ENCODE measurements at regions not wholly inside any gene's neighbourhood (a gene's known extent, or its start where the extent isn't known, plus 50 kb on each side); places are given as distances from the start of the nearest gene placed in this dataset.

DNA sequence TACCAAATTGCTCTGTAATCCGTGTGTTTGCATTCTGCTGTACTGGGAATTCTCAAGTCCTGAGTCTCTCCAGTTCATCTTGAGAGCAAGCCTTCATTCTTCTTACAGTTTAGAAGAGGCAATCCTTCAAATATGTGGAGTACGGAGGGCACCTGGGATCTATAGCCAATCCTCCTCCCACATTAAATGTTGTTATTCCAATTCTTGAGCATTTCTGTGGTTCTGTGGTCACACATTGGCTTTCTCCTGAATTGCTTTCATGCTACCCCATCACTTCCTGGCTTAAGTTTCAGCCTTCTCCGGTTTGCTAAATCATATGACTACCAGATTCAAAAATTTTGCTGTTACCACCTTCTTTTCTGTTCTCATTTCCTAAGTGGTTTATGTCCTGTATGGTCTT, 611.1 kb downstream of the PCDH19 start:
- no peak overlapping the region for H3K4me3 ChIP-seq (ENCODE audit: low read length)
- TF ChIP-seq, protein P1, sequence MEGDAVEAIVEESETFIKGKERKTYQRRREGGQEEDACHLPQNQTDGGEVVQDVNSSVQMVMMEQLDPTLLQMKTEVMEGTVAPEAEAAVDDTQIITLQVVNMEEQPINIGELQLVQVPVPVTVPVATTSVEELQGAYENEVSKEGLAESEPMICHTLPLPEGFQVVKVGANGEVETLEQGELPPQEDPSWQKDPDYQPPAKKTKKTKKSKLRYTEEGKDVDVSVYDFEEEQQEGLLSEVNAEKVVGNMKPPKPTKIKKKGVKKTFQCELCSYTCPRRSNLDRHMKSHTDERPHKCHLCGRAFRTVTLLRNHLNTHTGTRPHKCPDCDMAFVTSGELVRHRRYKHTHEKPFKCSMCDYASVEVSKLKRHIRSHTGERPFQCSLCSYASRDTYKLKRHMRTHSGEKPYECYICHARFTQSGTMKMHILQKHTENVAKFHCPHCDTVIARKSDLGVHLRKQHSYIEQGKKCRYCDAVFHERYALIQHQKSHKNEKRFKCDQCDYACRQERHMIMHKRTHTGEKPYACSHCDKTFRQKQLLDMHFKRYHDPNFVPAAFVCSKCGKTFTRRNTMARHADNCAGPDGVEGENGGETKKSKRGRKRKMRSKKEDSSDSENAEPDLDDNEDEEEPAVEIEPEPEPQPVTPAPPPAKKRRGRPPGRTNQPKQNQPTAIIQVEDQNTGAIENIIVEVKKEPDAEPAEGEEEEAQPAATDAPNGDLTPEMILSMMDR (conservative IDR thresholded peaks at IDR 0.05; ENCODE audit: low read length) = no peak
- DNase-seq (ENCODE audit: low read depth) = peak; percentile 44

DNA sequence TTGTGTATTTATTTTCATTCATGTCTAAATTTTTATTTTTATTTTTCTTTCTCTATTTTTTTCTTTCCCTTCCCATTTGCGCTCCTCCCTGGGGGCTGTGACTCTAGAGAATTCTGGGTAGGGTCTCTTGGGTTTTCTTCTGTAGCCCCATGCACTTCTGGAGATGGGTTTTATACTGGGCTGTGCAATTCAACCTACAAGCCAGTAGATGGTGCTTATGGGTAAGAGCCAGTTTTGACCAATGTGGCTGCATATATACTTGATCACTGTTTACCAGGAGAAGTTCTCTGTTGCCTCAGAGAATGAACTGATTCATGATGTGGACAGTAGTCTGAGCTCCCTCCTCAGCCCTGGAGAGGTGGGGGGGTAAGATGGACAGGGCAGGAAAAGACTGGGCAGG, 614.6 kb downstream of the PCDH19 start:
- TF ChIP-seq, protein P1 (conservative IDR thresholded peaks at IDR 0.05; ENCODE audit: low read length) = no peak; the same call in 1 of the 2 replicates
- H3K4me3 ChIP-seq (ENCODE audit: low read length) = no peak overlapping the region
- DNase-seq (ENCODE audit: low read depth) = no peak

DNA sequence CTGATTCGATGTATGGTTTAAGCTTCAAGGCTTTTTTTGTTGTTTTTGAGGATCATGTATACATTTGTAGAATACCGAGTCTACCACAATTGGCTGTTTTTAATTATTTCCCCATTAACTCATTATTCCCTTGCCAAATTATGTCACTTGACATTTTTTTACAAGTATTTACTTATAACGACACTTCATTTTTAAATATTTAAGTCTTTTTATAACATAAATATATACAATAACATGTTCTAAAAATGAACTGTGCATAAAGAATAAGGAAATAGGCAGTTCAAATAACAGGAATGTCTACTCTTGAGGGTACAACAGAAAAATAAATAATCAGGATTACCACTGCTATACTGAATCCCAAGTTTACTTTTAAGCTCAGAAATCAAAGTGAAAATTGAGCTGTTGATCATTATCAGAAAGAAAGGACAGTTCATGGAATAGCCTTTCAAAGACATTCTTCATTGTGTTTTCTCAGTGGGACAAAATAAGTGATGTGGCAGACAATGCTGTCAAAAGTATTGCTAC, 627.5 kb downstream of the PCDH19 start:
- no peak for DNase-seq (ENCODE audit: low read depth)
- TF ChIP-seq, protein P1 (conservative IDR thresholded peaks at IDR 0.05; ENCODE audit: low read length) = no peak
- no peak overlapping the region for H3K4me3 ChIP-seq (ENCODE audit: low read length)

DNA sequence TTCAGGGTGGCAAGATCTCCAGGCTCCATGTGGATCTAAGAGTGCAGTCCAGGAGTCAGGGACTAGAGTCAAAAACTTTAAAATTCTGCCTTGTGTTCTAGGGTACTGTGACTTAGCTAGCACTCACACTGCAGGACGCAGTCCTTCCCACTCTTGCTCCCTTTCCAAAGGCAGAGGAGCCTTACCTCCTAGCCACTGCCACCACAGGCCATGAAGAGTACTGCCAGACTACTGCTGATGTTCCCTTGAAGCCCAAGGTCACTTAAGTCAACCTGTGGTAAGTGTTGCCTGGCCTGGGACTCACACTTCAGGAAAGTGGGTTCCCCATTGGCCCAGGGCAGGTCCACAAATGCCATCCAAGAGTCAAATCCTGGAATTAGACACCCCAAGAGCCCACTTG, 632.2 kb downstream of the PCDH19 start:
- no peak for DNase-seq (ENCODE audit: low read depth)
- TF ChIP-seq, protein P1 (conservative IDR thresholded peaks at IDR 0.05; ENCODE audit: low read length) = no peak
- no peak overlapping the region for H3K4me3 ChIP-seq (ENCODE audit: low read length)

DNA sequence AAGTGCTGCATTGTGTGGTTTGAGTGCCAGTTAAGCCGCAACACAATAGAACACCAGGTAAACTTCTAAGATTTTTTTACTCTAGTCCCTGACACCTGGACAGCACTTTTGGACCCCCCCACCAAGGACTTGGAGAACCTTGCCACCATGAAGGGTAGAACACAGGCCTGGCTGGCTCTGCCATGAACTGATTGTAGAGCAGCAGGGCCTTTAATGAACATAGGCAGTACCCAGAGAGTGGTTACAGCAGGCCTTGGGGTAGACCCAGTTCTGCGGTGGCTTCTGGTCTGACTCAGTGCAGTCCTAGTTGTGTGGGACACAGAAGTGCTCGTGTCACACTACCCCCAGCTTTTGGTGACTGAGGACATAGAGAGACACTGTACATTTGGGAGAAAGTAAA, 648.3 kb downstream of the PCDH19 start:
- H3K4me3 ChIP-seq (ENCODE audit: low read length) = no peak overlapping the region
- TF ChIP-seq, protein P1 (conservative IDR thresholded peaks at IDR 0.05; ENCODE audit: low read length) = no peak
- no peak for DNase-seq (ENCODE audit: low read depth)

DNA sequence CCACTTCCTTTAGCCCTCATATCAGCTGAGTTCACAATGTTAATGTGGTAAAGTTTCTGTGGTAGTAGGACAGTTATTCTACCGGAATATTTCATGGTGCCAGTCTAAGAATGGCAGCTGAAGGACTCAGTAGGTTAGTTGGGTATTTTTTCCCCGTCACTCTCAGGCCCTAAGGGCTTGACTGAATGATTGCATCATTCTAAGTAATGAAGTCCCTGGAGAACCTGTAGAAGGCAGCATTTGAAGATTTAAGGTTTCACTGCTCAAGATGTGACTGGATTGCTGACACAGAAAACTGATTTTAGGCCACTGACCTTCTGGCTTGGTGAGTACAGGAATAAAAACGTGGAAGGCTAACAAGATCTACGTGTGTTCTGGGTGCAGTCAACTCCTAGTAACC, 657.3 kb downstream of the PCDH19 start:
- TF ChIP-seq, protein P1 (conservative IDR thresholded peaks at IDR 0.05; ENCODE audit: low read length) = no peak
- no peak overlapping the region for H3K4me3 ChIP-seq (ENCODE audit: low read length)
- no peak for DNase-seq (ENCODE audit: low read depth)

DNA sequence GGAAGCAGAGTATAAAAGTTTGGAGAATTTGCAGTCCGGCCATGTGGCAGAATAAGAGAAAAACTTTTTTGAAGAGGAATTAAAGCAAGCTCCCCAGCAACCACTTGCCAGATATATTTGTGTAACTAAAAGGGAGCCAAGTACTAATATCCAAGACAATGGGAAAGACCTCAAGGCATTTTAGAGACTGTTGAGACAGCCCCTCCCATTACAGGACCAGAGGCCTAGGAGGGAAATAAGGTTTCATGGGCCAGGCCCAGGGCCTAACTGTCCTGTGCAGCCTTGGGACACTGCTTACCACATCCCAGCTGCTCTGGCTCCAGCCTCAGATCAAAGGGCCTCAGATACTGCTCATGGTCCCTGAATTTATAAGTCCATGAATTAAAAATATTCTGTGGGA, 659.4 kb downstream of the PCDH19 start:
- TF ChIP-seq, protein P1 (conservative IDR thresholded peaks at IDR 0.05; ENCODE audit: low read length) = no peak
- DNase-seq (ENCODE audit: low read depth) = no peak
- no peak overlapping the region for H3K4me3 ChIP-seq (ENCODE audit: low read length)

All from AG10803 (cell line).